PC-3 (cell line): ENCODE measurements at regions not wholly inside any gene's neighbourhood (a gene's known extent, or its start where the extent isn't known, plus 50 kb on each side); places are given as distances from the start of the nearest gene placed in this dataset.

Source experiments
- ATAC-seq: fragments of 200-7000 bp; cut with Tn5 transposase; 2 replicates; pipeline ENCODE4 v1.9.1; 2020; ENCODE audit warnings: mild to moderate bottlenecking, moderate library complexity
- BruUV-seq: library from RNA; stranded (reverse); fragments of 400-500 nt; replicated peaks from 2 replicates; lab custom pipeline; 2021; lab: Mats Ljungman, UMichigan
- CTCF ChIA-PET: fragments of 300-600 bp; sonication (Branson Sonifier 250); formaldehyde crosslinking; loops from one replicate; lab custom pipeline; 2022; ENCODE audit warnings: antibody characterized with exemption; lab: Charles Lee
- POLR2A ChIA-PET: fragments of 300-600 bp; sonication (Branson Sonifier 250); formaldehyde crosslinking; loops from one replicate; lab custom pipeline; 2022; ENCODE audit warnings: antibody characterized with exemption; ENCODE audit not compliant: unreplicated experiment; lab: Charles Lee
- DNase-seq: peaks from one replicate; pipeline ENCODE4 v3.0.0-alpha.2; 2015
- H2AFZ ChIP-seq: fragments of 300-600 bp; sonication (generic); 2 replicates; pipeline ENCODE4 v1.6.0; 2016; ENCODE audit warnings: antibody characterized with exemption, low read length
- H3F3A ChIP-seq: fragments of 300-600 bp; sonication (generic); one replicate; pipeline ENCODE4 v1.6.0; 2017; ENCODE audit warnings: antibody characterized with exemption, low read length, control low read depth, mild to moderate bottlenecking; ENCODE audit not compliant: unreplicated experiment
- H3K27ac ChIP-seq: fragments of 300-600 bp; sonication (generic); 2 replicates; pipeline ENCODE4 v1.5.1; 2016; ENCODE audit warnings: mild to moderate bottlenecking, low read length
- H3K27me3 ChIP-seq: fragments of 300-600 bp; sonication (generic); 2 replicates; pipeline ENCODE4 v1.6.1; 2016; ENCODE audit warnings: low read length, mixed read lengths
- H3K36me3 ChIP-seq: fragments of 300-600 bp; sonication (generic); 2 replicates; pipeline ENCODE4 v1.6.1; 2016; ENCODE audit warnings: low read depth, mixed run types, low read length, mixed read lengths
- H3K4me1 ChIP-seq: fragments of 300-600 bp; sonication (generic); 2 replicates; pipeline ENCODE4 v1.5.1; 2016; ENCODE audit warnings: low read length; ENCODE audit not compliant: insufficient read depth
- H3K4me2 ChIP-seq: fragments of 300-600 bp; sonication (generic); 2 replicates; pipeline ENCODE4 v1.6.0; 2016; ENCODE audit warnings: low read length
- H3K4me3 ChIP-seq: fragments of 300-600 bp; sonication (generic); 2 replicates; pipeline ENCODE4 v1.5.1; 2016; ENCODE audit warnings: mild to moderate bottlenecking, low read length, mixed read lengths
- H3K79me2 ChIP-seq: fragments of 300-600 bp; sonication (generic); 2 replicates; pipeline ENCODE4 v1.6.1; 2017; ENCODE audit warnings: low read length, mixed read lengths
- H3K9ac ChIP-seq: fragments of 300-600 bp; sonication (generic); 2 replicates; pipeline ENCODE4 v1.6.0; 2016; ENCODE audit warnings: mild to moderate bottlenecking, low read length
- H3K9me2 ChIP-seq: fragments of 300-600 bp; sonication (generic); replicated peaks from 2 replicates; pipeline ENCODE4 v1.6.1; 2016; ENCODE audit warnings: mixed run types, low read length, mixed read lengths
- H3K9me3 ChIP-seq: fragments of 300-600 bp; sonication (generic); 2 replicates; pipeline ENCODE4 v1.6.1; 2016; ENCODE audit warnings: low read length, mixed read lengths
- H4K20me1 ChIP-seq: fragments of 300-600 bp; sonication (generic); 2 replicates; pipeline ENCODE4 v1.6.1; 2016; ENCODE audit warnings: low read length, mixed read lengths
- CTCF ChIP-seq: fragments of 300-600 bp; sonication (generic); conservative IDR thresholded peaks from 2 replicates; pipeline ENCODE4 v1.5.1; 2017; ENCODE audit warnings: antibody characterized with exemption, low read depth, mild to moderate bottlenecking, low read length
- EZH2 ChIP-seq: fragments of 300-600 bp; sonication (generic); IDR thresholded peaks from one replicate; pipeline ENCODE4 v1.6.1; 2017; ENCODE audit warnings: antibody characterized with exemption, mild to moderate bottlenecking, low read length; ENCODE audit not compliant: unreplicated experiment
- EZH2phosphoT487 ChIP-seq: fragments of 300-600 bp; sonication (generic); IDR thresholded peaks from 2 replicates; pipeline ENCODE4 v1.6.1; 2018; ENCODE audit warnings: mild to moderate bottlenecking, antibody characterized with exemption, low read length, borderline replicate concordance
- intact Hi-C: fragments of 100-400 bp; cut with micrococcal nuclease; formaldehyde crosslinking; loops from 2 replicates; pipeline ENCODE4 v1.9.0; 2023

GRCh38 chr2:3114406-3115185 lies 263.0 kb downstream of the EIPR1 start:
- POLR2A ChIA-PET, result no interaction called here
- no peaks in the 10 kb centered on the region for H4K20me1 ChIP-seq
- CTCF ChIA-PET, result no interaction called here

GRCh38 chr2:3113769-3114168 lies 263.8 kb downstream of the EIPR1 start:
- Histone ChIP-seq H3K27ac (no peak overlapping the region), H3K9me2 (no peaks in the 10 kb centered on the region), H3K4me1 (no peaks in the 10 kb centered on the region), H3K9me3 (no peaks in the 10 kb centered on the region), H3F3A (no peaks in the 10 kb centered on the region), H4K20me1 (no peaks in the 10 kb centered on the region), H3K27me3 (peaks cover 30% of the 10 kb centered on the region), H3K4me3 (no peak overlapping the region), H3K9ac (no peak overlapping the region), H2AFZ (no peak overlapping the region), H3K4me2 (no peak overlapping the region), H3K36me3 (no peaks in the 10 kb centered on the region), H3K79me2 (no peaks in the 10 kb centered on the region)
- CTCF ChIA-PET, result no interaction called here
- no peak for DNase-seq
- TF ChIP-seq CTCF (no peak), EZH2 (no peak), EZH2phosphoT487 (no peak)
- ATAC-seq, result no peak
- POLR2A ChIA-PET, result no interaction called here
- BruUV-seq, result no TSS peak
- intact Hi-C loops, result no loop called here

More at GRCh38 chr2:3114406-3115185, 263.0 kb downstream of the EIPR1 start:
- H3K4me3 ChIP-seq, result no peak overlapping the region
- no peaks in the 10 kb centered on the region for H3K36me3 ChIP-seq
- DNase-seq (no peak), ATAC-seq (no peak)
- H3K27ac ChIP-seq, result no peak overlapping the region
- H3F3A ChIP-seq, result no peaks in the 10 kb centered on the region
- no peak overlapping the region for H2AFZ ChIP-seq
- no peak overlapping the region for H3K4me2 ChIP-seq
- H3K9ac ChIP-seq, result no peak overlapping the region
- intact Hi-C loops, result no loop called here
- no peak for TF ChIP-seq EZH2
- TF ChIP-seq EZH2phosphoT487, result no peak
- no peak for TF ChIP-seq CTCF
- no TSS peak for BruUV-seq
- H3K4me1 ChIP-seq, result no peaks in the 10 kb centered on the region
- H3K9me2 ChIP-seq, result no peaks in the 10 kb centered on the region
- no peaks in the 10 kb centered on the region for H3K79me2 ChIP-seq
- H3K9me3 ChIP-seq, result no peaks in the 10 kb centered on the region
- peaks cover 38% of the 10 kb centered on the region for H3K27me3 ChIP-seq

- Histone ChIP-seq H2AFZ (no peak overlapping the region), H3K9me3 (no peaks in the 10 kb centered on the region), H3K9me2 (no peaks in the 10 kb centered on the region), H3K79me2 (no peaks in the 10 kb centered on the region), H3K27ac (no peak overlapping the region), H3K4me3 (no peak overlapping the region), H3K27me3 (peaks cover 29% of the 10 kb centered on the region), H3K4me1 (no peaks in the 10 kb centered on the region), H3K4me2 (no peak overlapping the region), H3K36me3 (no peaks in the 10 kb centered on the region), H3K9ac (no peak overlapping the region), H4K20me1 (no peaks in the 10 kb centered on the region), H3F3A (no peaks in the 10 kb centered on the region)
- ChIA-PET CTCF (no interaction called here), POLR2A (no interaction called here)
- DNase-seq (no peak), ATAC-seq (no peak)
- BruUV-seq, result no TSS peak
- intact Hi-C loops, result no loop called here
- no peak for TF ChIP-seq CTCF
Observed at GRCh38 chr2:3113122-3113521, 264.5 kb downstream of the EIPR1 start.
